Keratinocyte (primary cell): ENCODE measurements at regions not wholly inside any gene's neighbourhood (a gene's known extent, or its start where the extent isn't known, plus 50 kb on each side); places are given as distances from the start of the nearest gene placed in this dataset.

ENCODE experiments used
- DNase-seq: peaks from one replicate; pipeline ENCODE4 v3.0.0-alpha.2; 2011; ENCODE audit warnings: low read depth, missing footprints, low spot score
- FAIRE-seq: peaks from 2 replicates; lab custom pipeline; 2011; peaks lifted over from hg19 to GRCh38; lab: Jason Lieb, UNC
- H2AFZ ChIP-seq: 2 replicates; pipeline ENCODE4 v1.6.0; 2012; ENCODE audit warnings: low read length, control low read depth, inconsistent platforms; ENCODE audit not compliant: control insufficient read depth
- H3K27ac ChIP-seq: 2 replicates; pipeline ENCODE4 v1.5.1; 2011; ENCODE audit warnings: low read length; ENCODE audit not compliant: control insufficient read depth, insufficient read depth
- H3K27me3 ChIP-seq: 3 replicates; pipeline ENCODE4 v1.6.0; 2011; ENCODE audit warnings: low read length; ENCODE audit not compliant: control insufficient read depth, insufficient read depth; ENCODE audit errors: extremely low read depth
- H3K36me3 ChIP-seq, 2 experiments: 2 replicates in 1 of 2; 3 replicates in 1 of 2; pipeline ENCODE4 v1.5.1; 2011; ENCODE audit warnings: low read length in 2 of 2, mild to moderate bottlenecking in 1 of 2; ENCODE audit not compliant: control insufficient read depth in 2 of 2, insufficient read depth in 2 of 2; ENCODE audit errors: extremely low read depth in 1 of 2
- H3K4me1 ChIP-seq: 3 replicates; pipeline ENCODE4 v1.5.1; 2011; ENCODE audit warnings: low read length; ENCODE audit not compliant: control insufficient read depth, insufficient read depth; ENCODE audit errors: extremely low read depth
- H3K4me2 ChIP-seq: 3 replicates; pipeline ENCODE4 v1.6.0; 2011; ENCODE audit warnings: low read depth, low read length; ENCODE audit not compliant: control insufficient read depth, insufficient read depth; ENCODE audit errors: extremely low read depth
- H3K4me3 ChIP-seq, 3 experiments: fragments of 200-600 bp in 1 of 3; sonication (generic) in 1 of 3; 2 replicates in 2 of 3; 3 replicates in 1 of 3; pipeline ENCODE4 v1.5.1; 2011 to 2016; ENCODE audit warnings: low read length in 3 of 3, mild to moderate bottlenecking in 3 of 3, control low read depth in 2 of 3, inconsistent platforms in 1 of 3, low read depth in 1 of 3, mixed read lengths in 1 of 3, mixed run types in 1 of 3, moderate library complexity in 1 of 3; ENCODE audit not compliant: control insufficient read depth in 2 of 3, insufficient read depth in 2 of 3; ENCODE audit errors: extremely low read depth in 1 of 3
- H3K79me2 ChIP-seq: 2 replicates; pipeline ENCODE4 v1.6.0; 2012; ENCODE audit warnings: low read length; ENCODE audit not compliant: control insufficient read depth, insufficient read depth
- H3K9ac ChIP-seq: 3 replicates; pipeline ENCODE4 v1.6.0; 2011; ENCODE audit warnings: low read length; ENCODE audit not compliant: control insufficient read depth, insufficient read depth; ENCODE audit errors: extremely low read depth
- H3K9me1 ChIP-seq: 3 replicates; pipeline ENCODE4 v1.6.0; 2011; ENCODE audit warnings: low read length; ENCODE audit not compliant: control insufficient read depth, insufficient read depth; ENCODE audit errors: extremely low read depth
- H3K9me3 ChIP-seq: 2 replicates; pipeline ENCODE4 v1.5.1; 2012; ENCODE audit warnings: low read depth, low read length; ENCODE audit not compliant: control insufficient read depth
- H4K20me1 ChIP-seq: 3 replicates; pipeline ENCODE4 v1.6.0; 2011; ENCODE audit warnings: low read length; ENCODE audit not compliant: control insufficient read depth, insufficient read depth; ENCODE audit errors: extremely low read depth
- EZH2 ChIP-seq: IDR thresholded peaks from one replicate; pipeline ENCODE4 v1.6.1; 2012; ENCODE audit warnings: inconsistent platforms, mild to moderate bottlenecking, low read length, moderate library complexity
- dilution Hi-C: fragments of 300-500 bp; cut with MboI; formaldehyde crosslinking; loops from one replicate; pipeline ENCODE4 v1.7.0; 2020; ENCODE audit warnings: low sequenced_read_pairs; ENCODE audit not compliant: extremely low pct_ligation_motif_present
- TF ChIP-seq, protein P1 (sequence below), 3 experiments: IDR thresholded peaks in 1 of 3; conservative IDR thresholded peaks in 1 of 3; optimal IDR thresholded peaks in 1 of 3; 2 replicates in 2 of 3; 3 replicates in 1 of 3; pipeline versions ENCODE3 to v1.5.1; 2011; ENCODE audit warnings: low read length in 3 of 3, mild to moderate bottlenecking in 3 of 3, moderate library complexity in 2 of 3, control low read depth in 1 of 3, inconsistent platforms in 1 of 3; ENCODE audit not compliant: insufficient read depth in 2 of 3; ENCODE audit errors: extremely low read depth in 1 of 3

DNA sequence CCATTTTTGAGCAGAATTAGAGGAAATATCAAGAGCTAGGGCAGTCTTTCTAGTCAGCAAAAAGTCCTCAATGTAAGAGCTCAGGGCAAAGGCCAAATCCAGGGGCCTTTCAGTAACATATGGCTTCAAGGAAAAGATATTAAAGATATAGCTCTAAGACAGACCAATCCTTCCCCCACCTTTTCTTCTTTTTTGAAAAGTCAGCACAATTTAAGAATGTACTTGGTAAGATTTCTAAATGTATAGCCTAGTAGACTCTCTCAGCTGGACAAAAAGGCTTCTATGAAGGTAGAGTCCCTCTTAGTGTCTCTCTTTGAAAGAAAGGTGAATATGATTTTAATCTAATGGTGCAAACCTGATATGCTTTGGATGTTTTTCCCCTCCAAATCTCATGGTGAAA lies 515.7 kb downstream of the VRK1 start:
- Histone ChIP-seq H3K4me2 (no peak overlapping the region), H3K9me1 (no peaks in the 10 kb centered on the region), H3K4me1 (no peaks in the 10 kb centered on the region), H3K9me3 (no peaks in the 10 kb centered on the region), H3K4me3 (no peak overlapping the region), H3K27ac (no peak overlapping the region), H3K36me3 (no peaks in the 10 kb centered on the region), H3K9ac (no peak overlapping the region), H3K79me2 (no peaks in the 10 kb centered on the region), H3K27me3 (no peaks in the 10 kb centered on the region), H4K20me1 (no peaks in the 10 kb centered on the region), H2AFZ (no peak overlapping the region)
- FAIRE-seq (no peak), DNase-seq (no peak)
- dilution Hi-C loops: no loop called here
- TF ChIP-seq EZH2: no peak
- TF ChIP-seq, protein P1, sequence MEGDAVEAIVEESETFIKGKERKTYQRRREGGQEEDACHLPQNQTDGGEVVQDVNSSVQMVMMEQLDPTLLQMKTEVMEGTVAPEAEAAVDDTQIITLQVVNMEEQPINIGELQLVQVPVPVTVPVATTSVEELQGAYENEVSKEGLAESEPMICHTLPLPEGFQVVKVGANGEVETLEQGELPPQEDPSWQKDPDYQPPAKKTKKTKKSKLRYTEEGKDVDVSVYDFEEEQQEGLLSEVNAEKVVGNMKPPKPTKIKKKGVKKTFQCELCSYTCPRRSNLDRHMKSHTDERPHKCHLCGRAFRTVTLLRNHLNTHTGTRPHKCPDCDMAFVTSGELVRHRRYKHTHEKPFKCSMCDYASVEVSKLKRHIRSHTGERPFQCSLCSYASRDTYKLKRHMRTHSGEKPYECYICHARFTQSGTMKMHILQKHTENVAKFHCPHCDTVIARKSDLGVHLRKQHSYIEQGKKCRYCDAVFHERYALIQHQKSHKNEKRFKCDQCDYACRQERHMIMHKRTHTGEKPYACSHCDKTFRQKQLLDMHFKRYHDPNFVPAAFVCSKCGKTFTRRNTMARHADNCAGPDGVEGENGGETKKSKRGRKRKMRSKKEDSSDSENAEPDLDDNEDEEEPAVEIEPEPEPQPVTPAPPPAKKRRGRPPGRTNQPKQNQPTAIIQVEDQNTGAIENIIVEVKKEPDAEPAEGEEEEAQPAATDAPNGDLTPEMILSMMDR (optimal IDR thresholded peaks at IDR 0.05 in 1 of 3, IDR thresholded peaks at IDR 0.05 in 1 of 3, conservative IDR thresholded peaks at IDR 0.05 in 1 of 3; ENCODE audit: extremely low read depth in 1 of 3, insufficient read depth in 2 of 3, low read length in 3 of 3): no peak

GRCh38 chr14:97315790-97316189 lies 518.6 kb downstream of the VRK1 start:
- no peak overlapping the region for H3K4me2 ChIP-seq
- H3K9ac ChIP-seq: no peak overlapping the region
- H2AFZ ChIP-seq: no peak overlapping the region
- no peak overlapping the region for H3K27ac ChIP-seq
- no peaks in the 10 kb centered on the region for H3K4me1 ChIP-seq
- dilution Hi-C loops: no loop called here
- no peak for TF ChIP-seq EZH2
- TF ChIP-seq, protein P1 (optimal IDR thresholded peaks at IDR 0.05 in 1 of 3, IDR thresholded peaks at IDR 0.05 in 1 of 3, conservative IDR thresholded peaks at IDR 0.05 in 1 of 3; ENCODE audit: extremely low read depth in 1 of 3, insufficient read depth in 2 of 3, low read length in 3 of 3): no peak
- H4K20me1 ChIP-seq: no peaks in the 10 kb centered on the region
- no peaks in the 10 kb centered on the region for H3K79me2 ChIP-seq
- no peaks in the 10 kb centered on the region for H3K27me3 ChIP-seq
- DNase-seq (peak; percentile 15), FAIRE-seq (no peak)
- H3K36me3 ChIP-seq: no peaks in the 10 kb centered on the region
- H3K9me1 ChIP-seq: no peaks in the 10 kb centered on the region
- no peak overlapping the region for H3K4me3 ChIP-seq
- no peaks in the 10 kb centered on the region for H3K9me3 ChIP-seq
